ENCODE measurements at regions not wholly inside any gene's neighbourhood (a gene's known extent, or its start where the extent isn't known, plus 50 kb on each side); places are given as distances from the start of the nearest gene placed in this dataset.

GRCh38 chr1:81337226-81337625 is 463.5 kb upstream of the ADGRL2 start:
- no peaks in the 10 kb centered on the region for H3K36me3 ChIP-seq (ENCODE audit: control insufficient read depth, insufficient read depth, low read length)
- H3K27me3 ChIP-seq (ENCODE audit: control insufficient read depth, insufficient read depth, low read length): peaks cover 2% of the 10 kb centered on the region
- H3K9me3 ChIP-seq (ENCODE audit: control insufficient read depth, insufficient read depth, low read length): no peaks in the 10 kb centered on the region
- H3K9ac ChIP-seq (ENCODE audit: low read depth, low read length): no peak overlapping the region
- peaks cover 3% of the 10 kb centered on the region for H3K4me1 ChIP-seq (ENCODE audit: control insufficient read depth, insufficient read depth, low read length)
- no peak overlapping the region for H3K4me3 ChIP-seq (ENCODE audit: low read depth, low read length)

GRCh38 chr1:81335876-81336275 is 464.9 kb upstream of the ADGRL2 start:
- H3K36me3 ChIP-seq (ENCODE audit: control insufficient read depth, insufficient read depth, low read length): no peaks in the 10 kb centered on the region
- peaks cover 3% of the 10 kb centered on the region for H3K4me1 ChIP-seq (ENCODE audit: control insufficient read depth, insufficient read depth, low read length)
- peaks cover 2% of the 10 kb centered on the region for H3K27me3 ChIP-seq (ENCODE audit: control insufficient read depth, insufficient read depth, low read length)
- no peak overlapping the region for H3K4me3 ChIP-seq (ENCODE audit: low read depth, low read length)
- no peak overlapping the region for H3K9ac ChIP-seq (ENCODE audit: low read depth, low read length)
- no peaks in the 10 kb centered on the region for H3K9me3 ChIP-seq (ENCODE audit: control insufficient read depth, insufficient read depth, low read length)

- H3K9me3 ChIP-seq (ENCODE audit: control insufficient read depth, insufficient read depth, low read length): no peaks in the 10 kb centered on the region
- H3K4me1 ChIP-seq (ENCODE audit: control insufficient read depth, insufficient read depth, low read length): peaks cover 8% of the 10 kb centered on the region
- H3K9ac ChIP-seq (ENCODE audit: low read depth, low read length): no peak overlapping the region
- H3K36me3 ChIP-seq (ENCODE audit: control insufficient read depth, insufficient read depth, low read length): no peaks in the 10 kb centered on the region
- no peak overlapping the region for H3K4me3 ChIP-seq (ENCODE audit: low read depth, low read length)
- no peaks in the 10 kb centered on the region for H3K27me3 ChIP-seq (ENCODE audit: control insufficient read depth, insufficient read depth, low read length)
Measured at GRCh38 chr1:81330521-81330920, 470.2 kb upstream of the ADGRL2 start.

- no peak overlapping the region for H3K9ac ChIP-seq (ENCODE audit: low read depth, low read length)
- H3K27me3 ChIP-seq (ENCODE audit: control insufficient read depth, insufficient read depth, low read length): no peaks in the 10 kb centered on the region
- peaks cover 8% of the 10 kb centered on the region for H3K4me1 ChIP-seq (ENCODE audit: control insufficient read depth, insufficient read depth, low read length)
- no peaks in the 10 kb centered on the region for H3K36me3 ChIP-seq (ENCODE audit: control insufficient read depth, insufficient read depth, low read length)
- H3K9me3 ChIP-seq (ENCODE audit: control insufficient read depth, insufficient read depth, low read length): no peaks in the 10 kb centered on the region
- H3K4me3 ChIP-seq (ENCODE audit: low read depth, low read length): no peak overlapping the region
Measured at GRCh38 chr1:81330111-81330510, 470.6 kb upstream of the ADGRL2 start.

- Histone ChIP-seq H3K4me3 (ENCODE audit: low read depth, low read length) (no peak overlapping the region), H3K27me3 (ENCODE audit: control insufficient read depth, insufficient read depth, low read length) (no peaks in the 10 kb centered on the region), H3K9ac (ENCODE audit: low read depth, low read length) (no peak overlapping the region), H3K4me1 (ENCODE audit: control insufficient read depth, insufficient read depth, low read length) (peaks cover 8% of the 10 kb centered on the region), H3K36me3 (ENCODE audit: control insufficient read depth, insufficient read depth, low read length) (no peaks in the 10 kb centered on the region), H3K9me3 (ENCODE audit: control insufficient read depth, insufficient read depth, low read length) (no peaks in the 10 kb centered on the region)
Measured at GRCh38 chr1:81329041-81329440, 471.7 kb upstream of the ADGRL2 start.

- H3K9ac ChIP-seq (ENCODE audit: low read depth, low read length): no peak overlapping the region
- H3K36me3 ChIP-seq (ENCODE audit: control insufficient read depth, insufficient read depth, low read length): no peaks in the 10 kb centered on the region
- no peaks in the 10 kb centered on the region for H3K27me3 ChIP-seq (ENCODE audit: control insufficient read depth, insufficient read depth, low read length)
- no peaks in the 10 kb centered on the region for H3K9me3 ChIP-seq (ENCODE audit: control insufficient read depth, insufficient read depth, low read length)
- H3K4me3 ChIP-seq (ENCODE audit: low read depth, low read length): no peak overlapping the region
- H3K4me1 ChIP-seq (ENCODE audit: control insufficient read depth, insufficient read depth, low read length): peaks cover 8% of the 10 kb centered on the region
Measured at GRCh38 chr1:81327743-81328142, 473.0 kb upstream of the ADGRL2 start.

GRCh38 chr1:81327103-81327710 is 473.5 kb upstream of the ADGRL2 start:
- H3K9ac ChIP-seq (ENCODE audit: low read depth, low read length): no peak overlapping the region
- H3K4me1 ChIP-seq (ENCODE audit: control insufficient read depth, insufficient read depth, low read length): peaks cover 8% of the 10 kb centered on the region
- H3K27me3 ChIP-seq (ENCODE audit: control insufficient read depth, insufficient read depth, low read length): no peaks in the 10 kb centered on the region
- no peaks in the 10 kb centered on the region for H3K36me3 ChIP-seq (ENCODE audit: control insufficient read depth, insufficient read depth, low read length)
- no peak overlapping the region for H3K4me3 ChIP-seq (ENCODE audit: low read depth, low read length)
- no peaks in the 10 kb centered on the region for H3K9me3 ChIP-seq (ENCODE audit: control insufficient read depth, insufficient read depth, low read length)

- Histone ChIP-seq H3K9me3 (ENCODE audit: control insufficient read depth, insufficient read depth, low read length) (no peaks in the 10 kb centered on the region), H3K27me3 (ENCODE audit: control insufficient read depth, insufficient read depth, low read length) (no peaks in the 10 kb centered on the region), H3K4me1 (ENCODE audit: control insufficient read depth, insufficient read depth, low read length) (peaks cover 8% of the 10 kb centered on the region), H3K9ac (ENCODE audit: low read depth, low read length) (no peak overlapping the region), H3K4me3 (ENCODE audit: low read depth, low read length) (no peak overlapping the region), H3K36me3 (ENCODE audit: control insufficient read depth, insufficient read depth, low read length) (no peaks in the 10 kb centered on the region)
Measured at GRCh38 chr1:81326212-81326611, 474.5 kb upstream of the ADGRL2 start.

GRCh38 chr1:81325397-81325796 is 475.3 kb upstream of the ADGRL2 start:
- Histone ChIP-seq H3K4me3 (ENCODE audit: low read depth, low read length) (no peak overlapping the region), H3K27me3 (ENCODE audit: control insufficient read depth, insufficient read depth, low read length) (no peaks in the 10 kb centered on the region), H3K4me1 (ENCODE audit: control insufficient read depth, insufficient read depth, low read length) (peaks cover 8% of the 10 kb centered on the region), H3K36me3 (ENCODE audit: control insufficient read depth, insufficient read depth, low read length) (no peaks in the 10 kb centered on the region), H3K9ac (ENCODE audit: low read depth, low read length) (no peak overlapping the region), H3K9me3 (ENCODE audit: control insufficient read depth, insufficient read depth, low read length) (no peaks in the 10 kb centered on the region)

GRCh38 chr1:81323862-81324261 is 476.9 kb upstream of the ADGRL2 start:
- H3K4me3 ChIP-seq (ENCODE audit: low read depth, low read length): no peak overlapping the region
- H3K9ac ChIP-seq (ENCODE audit: low read depth, low read length): no peak overlapping the region
- H3K9me3 ChIP-seq (ENCODE audit: control insufficient read depth, insufficient read depth, low read length): no peaks in the 10 kb centered on the region
- H3K27me3 ChIP-seq (ENCODE audit: control insufficient read depth, insufficient read depth, low read length): no peaks in the 10 kb centered on the region
- peaks cover 4% of the 10 kb centered on the region for H3K4me1 ChIP-seq (ENCODE audit: control insufficient read depth, insufficient read depth, low read length)
- H3K36me3 ChIP-seq (ENCODE audit: control insufficient read depth, insufficient read depth, low read length): no peaks in the 10 kb centered on the region

- Histone ChIP-seq H3K36me3 (ENCODE audit: control insufficient read depth, insufficient read depth, low read length) (no peaks in the 10 kb centered on the region), H3K4me3 (ENCODE audit: low read depth, low read length) (no peak overlapping the region), H3K9me3 (ENCODE audit: control insufficient read depth, insufficient read depth, low read length) (no peaks in the 10 kb centered on the region), H3K9ac (ENCODE audit: low read depth, low read length) (no peak overlapping the region), H3K27me3 (ENCODE audit: control insufficient read depth, insufficient read depth, low read length) (no peaks in the 10 kb centered on the region), H3K4me1 (ENCODE audit: control insufficient read depth, insufficient read depth, low read length) (peaks cover 26% of the 10 kb centered on the region)
Measured at GRCh38 chr1:81317191-81317590, 483.5 kb upstream of the ADGRL2 start.

- Histone ChIP-seq H3K9ac (ENCODE audit: low read depth, low read length) (no peak overlapping the region), H3K4me1 (ENCODE audit: control insufficient read depth, insufficient read depth, low read length) (peaks cover 48% of the 10 kb centered on the region), H3K27me3 (ENCODE audit: control insufficient read depth, insufficient read depth, low read length) (peaks cover 5% of the 10 kb centered on the region), H3K4me3 (ENCODE audit: low read depth, low read length) (no peak overlapping the region), H3K9me3 (ENCODE audit: control insufficient read depth, insufficient read depth, low read length) (no peaks in the 10 kb centered on the region), H3K36me3 (ENCODE audit: control insufficient read depth, insufficient read depth, low read length) (no peaks in the 10 kb centered on the region)
Measured at GRCh38 chr1:81314513-81315233, 486.1 kb upstream of the ADGRL2 start.

Measured in iPS-15b (cell line).